RCC 7860 (cell line): ENCODE measurements at regions not wholly inside any gene's neighbourhood (a gene's known extent, or its start where the extent isn't known, plus 50 kb on each side); places are given as distances from the start of the nearest gene placed in this dataset.

Experiments
- DNase-seq: peaks from one replicate; pipeline ENCODE4 v3.0.0-alpha.2; 2015; ENCODE audit warnings: low spot score
- FAIRE-seq: peaks from 2 replicates; lab custom pipeline; 2012; peaks lifted over from hg19 to GRCh38; lab: Jason Lieb, UNC

- FAIRE-seq (no peak), DNase-seq (no peak)
Measured at GRCh38 chr13:107238262-107238981, 670.5 kb upstream of the ARGLU1 start.

GRCh38 chr13:107234319-107235073, 666.6 kb upstream of the ARGLU1 start:
- FAIRE-seq (no peak), DNase-seq (no peak)

GRCh38 chr13:107233541-107233940, 665.6 kb upstream of the ARGLU1 start:
- FAIRE-seq, result no peak
- DNase-seq, result no peak

GRCh38 chr13:107231944-107232343, 664.0 kb upstream of the ARGLU1 start:
- FAIRE-seq (no peak), DNase-seq (no peak)

GRCh38 chr13:107223867-107224266, 655.9 kb upstream of the ARGLU1 start:
- no peak for FAIRE-seq

GRCh38 chr13:107222597-107222996, 654.7 kb upstream of the ARGLU1 start:
- DNase-seq (no peak), FAIRE-seq (no peak)

More at GRCh38 chr13:107223867-107224266, 655.9 kb upstream of the ARGLU1 start:
- no peak for DNase-seq

- FAIRE-seq, result no peak
- DNase-seq, result no peak
Measured at GRCh38 chr13:107220245-107220644, 652.3 kb upstream of the ARGLU1 start.

GRCh38 chr13:107217251-107217650, 649.3 kb upstream of the ARGLU1 start:
- DNase-seq (no peak), FAIRE-seq (no peak)

GRCh38 chr13:107216046-107216755, 648.3 kb upstream of the ARGLU1 start:
- FAIRE-seq, result no peak
- DNase-seq, result no peak

GRCh38 chr13:107211073-107211472, 643.1 kb upstream of the ARGLU1 start:
- peak; percentile 62 for DNase-seq
- peak; percentile 63 for FAIRE-seq

GRCh38 chr13:107210723-107211030, 642.7 kb upstream of the ARGLU1 start:
- FAIRE-seq (no peak), DNase-seq (no peak)

- FAIRE-seq (no peak), DNase-seq (no peak)
Measured at GRCh38 chr13:107209824-107210722, 642.1 kb upstream of the ARGLU1 start.

- FAIRE-seq (no peak), DNase-seq (no peak)
Measured at GRCh38 chr13:107208889-107209288, 641.0 kb upstream of the ARGLU1 start.

GRCh38 chr13:107205318-107206104, 637.6 kb upstream of the ARGLU1 start:
- FAIRE-seq (no peak), DNase-seq (peak; percentile 35)

GRCh38 chr13:107203146-107203847, 635.4 kb upstream of the ARGLU1 start:
- no peak for FAIRE-seq
- DNase-seq, result no peak

- DNase-seq (no peak), FAIRE-seq (no peak)
Measured at GRCh38 chr13:107202371-107203023, 634.6 kb upstream of the ARGLU1 start.

- DNase-seq, result no peak
- FAIRE-seq, result no peak
Measured at GRCh38 chr13:107200491-107200890, 632.6 kb upstream of the ARGLU1 start.

- DNase-seq, result no peak
Measured at GRCh38 chr13:107192289-107192688, 624.4 kb upstream of the ARGLU1 start.

GRCh38 chr13:107190065-107190464, 622.1 kb upstream of the ARGLU1 start:
- FAIRE-seq (no peak), DNase-seq (no peak)

More at GRCh38 chr13:107192289-107192688, 624.4 kb upstream of the ARGLU1 start:
- no peak for FAIRE-seq
